Esophagus mucosa (tissue), 1 donor: ENCODE measurements at regions not wholly inside any gene's neighbourhood (a gene's known extent, or its start where the extent isn't known, plus 50 kb on each side); places are given as distances from the start of the nearest gene placed in this dataset.

Experiments used
- ATAC-seq: fragments of 200-7000 bp; cut with Tn5 transposase; one replicate; pipeline ENCODE4 v1.9.1; 2020
- donor health status: DM: yes; HTN: yes; CAD: no.

DNA sequence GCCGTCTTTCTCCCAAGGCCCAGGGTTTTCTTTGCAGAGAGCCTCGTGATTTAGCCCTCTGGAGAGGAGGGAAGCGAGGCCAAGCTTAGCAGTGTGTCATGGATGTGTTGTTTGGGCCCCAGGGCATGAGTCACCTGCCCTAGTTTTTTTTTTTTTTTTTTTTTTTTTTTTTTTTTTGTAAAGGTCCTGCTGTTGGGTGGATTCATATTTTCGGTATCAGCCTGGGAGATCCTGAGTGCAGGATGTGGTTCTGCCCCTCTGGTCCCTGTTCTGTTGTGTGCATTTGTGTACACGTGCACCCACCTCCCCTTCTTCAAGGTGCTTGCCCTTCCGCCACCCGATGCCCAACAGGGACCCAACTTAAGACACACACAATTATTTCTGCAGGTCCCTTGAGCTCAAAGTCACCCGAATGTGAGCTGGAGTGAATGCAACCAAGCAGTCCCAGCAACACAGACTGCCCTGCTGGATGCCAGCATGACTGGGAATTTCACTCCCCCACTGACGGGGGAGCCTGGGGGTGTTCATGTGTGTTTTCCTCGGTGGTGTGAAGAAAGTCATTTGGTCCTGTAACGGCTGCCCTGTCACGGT is 265.8 kb upstream of the TNRC6C start:
- no peak for ATAC-seq

- ATAC-seq: no peak
These were observed 265.2 kb upstream of the TNRC6C start for GRCh38 chr17:77693301-77693700.

DNA sequence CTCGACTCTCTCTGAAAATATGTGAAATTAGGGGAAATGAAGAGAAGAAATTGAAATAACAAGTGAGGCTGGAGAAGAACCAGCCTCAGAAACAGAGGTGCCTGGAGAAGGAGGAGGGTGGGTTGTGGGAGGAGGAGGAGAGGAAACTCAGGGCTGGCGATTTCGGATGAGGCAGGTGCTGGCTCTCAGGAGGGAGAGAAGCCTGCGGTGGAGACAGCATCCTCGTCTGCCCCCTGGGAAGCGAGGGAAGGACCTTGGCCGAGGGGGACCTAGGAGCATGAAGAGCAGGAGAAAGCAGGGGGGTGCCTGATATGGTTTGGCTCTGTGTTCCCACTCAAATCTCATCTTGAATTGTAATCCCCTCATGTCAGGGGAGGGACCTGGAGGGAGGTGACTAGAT is 264.7 kb upstream of the TNRC6C start:
- ATAC-seq: no peak

DNA sequence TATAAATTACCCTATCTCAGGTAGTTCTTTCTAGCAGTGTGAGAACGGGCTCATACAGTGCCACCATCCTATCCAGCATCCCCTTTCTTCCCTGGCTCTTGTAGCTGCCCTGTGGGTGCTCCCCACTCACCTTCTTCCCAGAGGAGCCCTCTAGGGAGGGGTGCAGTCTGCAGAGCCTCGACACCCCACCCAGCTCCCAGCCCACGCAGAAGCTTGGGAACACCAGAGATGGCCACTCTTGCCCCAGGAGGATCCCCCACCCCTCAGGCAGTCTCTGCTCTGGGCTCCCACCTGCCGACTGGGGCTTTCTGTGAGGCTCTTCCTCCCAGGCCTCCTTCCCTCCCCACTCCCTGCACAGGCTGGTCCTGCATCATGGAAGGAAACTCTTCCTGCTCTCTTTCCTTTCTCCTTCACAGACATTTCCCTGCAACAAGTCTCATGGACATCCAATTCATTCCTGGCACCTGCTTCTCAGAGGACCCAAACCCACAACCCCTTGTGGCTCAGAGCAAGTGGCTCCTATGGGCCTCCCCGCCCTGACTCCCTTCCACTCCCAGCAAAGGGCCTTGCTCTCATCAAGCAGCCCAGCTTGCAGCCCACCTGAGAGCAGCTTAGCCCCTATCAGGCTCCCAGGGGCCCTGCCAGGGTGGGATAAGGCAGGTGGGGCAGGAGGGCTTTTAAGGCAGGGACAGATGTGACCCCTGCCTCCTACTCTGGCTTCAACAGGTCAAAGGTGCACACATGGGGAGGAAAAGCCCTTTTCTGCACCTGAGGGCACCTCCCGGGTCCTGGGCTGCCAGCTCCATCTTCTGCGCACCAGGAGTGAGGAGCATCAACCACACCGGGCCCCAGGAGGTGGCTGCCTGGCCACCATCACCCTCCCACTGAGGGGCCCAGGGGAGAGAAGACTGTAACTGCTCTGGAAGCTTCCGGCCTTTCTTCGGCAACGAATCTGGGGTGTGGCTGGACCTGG is 263.8 kb upstream of the TNRC6C start:
- ATAC-seq: no peak

DNA sequence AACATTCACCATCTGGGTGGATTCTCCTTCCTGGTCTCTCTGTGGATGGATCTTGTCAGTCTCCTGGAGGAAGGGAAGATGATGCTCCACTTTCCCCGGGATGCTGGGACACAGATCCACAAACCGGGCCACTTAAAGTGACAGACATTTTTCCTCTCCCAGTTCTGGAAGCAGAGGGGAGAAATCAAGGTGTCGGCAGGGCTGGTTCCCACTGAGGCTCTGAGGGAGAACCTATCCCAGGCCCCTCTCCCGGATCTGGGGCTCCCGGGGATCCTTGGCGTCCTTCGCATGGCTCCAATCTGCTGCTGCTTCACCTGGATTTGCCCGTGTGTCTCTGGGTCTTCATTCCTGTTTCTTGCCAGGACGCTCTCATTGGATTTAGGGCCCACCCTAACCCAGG is 263.1 kb upstream of the TNRC6C start:
- no peak for ATAC-seq

DNA sequence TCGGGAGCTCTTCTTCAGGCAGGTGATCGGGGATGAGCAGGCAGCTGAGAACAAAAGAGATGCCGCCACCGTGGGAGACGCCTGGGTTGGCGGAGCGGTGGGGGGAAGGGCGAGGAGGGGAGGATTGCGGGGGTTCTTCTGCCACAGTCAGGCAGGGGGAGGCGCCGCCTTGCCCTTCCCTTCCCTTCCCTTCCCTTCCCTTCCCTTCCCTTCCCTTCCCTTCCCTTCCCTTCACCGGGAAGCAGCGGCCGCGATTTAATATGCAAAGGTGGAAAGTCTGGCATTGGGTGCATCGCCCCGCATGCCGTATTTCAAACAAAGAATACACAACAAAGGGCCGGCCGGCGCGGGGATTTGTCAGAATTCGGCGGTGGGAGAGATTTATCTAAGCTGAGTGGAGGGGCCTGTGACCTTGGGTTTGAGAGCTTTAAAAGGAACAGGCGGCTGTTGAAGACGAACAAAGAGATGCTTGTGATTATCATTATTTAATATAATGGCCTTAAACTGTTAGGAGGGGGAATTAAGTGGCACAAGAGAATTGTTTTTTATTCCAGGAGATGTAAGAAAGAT is 262.3 kb upstream of the TNRC6C start:
- no peak for ATAC-seq

GRCh38 chr17:77696721-77697460 is 261.6 kb upstream of the TNRC6C start:
- ATAC-seq: no peak

DNA sequence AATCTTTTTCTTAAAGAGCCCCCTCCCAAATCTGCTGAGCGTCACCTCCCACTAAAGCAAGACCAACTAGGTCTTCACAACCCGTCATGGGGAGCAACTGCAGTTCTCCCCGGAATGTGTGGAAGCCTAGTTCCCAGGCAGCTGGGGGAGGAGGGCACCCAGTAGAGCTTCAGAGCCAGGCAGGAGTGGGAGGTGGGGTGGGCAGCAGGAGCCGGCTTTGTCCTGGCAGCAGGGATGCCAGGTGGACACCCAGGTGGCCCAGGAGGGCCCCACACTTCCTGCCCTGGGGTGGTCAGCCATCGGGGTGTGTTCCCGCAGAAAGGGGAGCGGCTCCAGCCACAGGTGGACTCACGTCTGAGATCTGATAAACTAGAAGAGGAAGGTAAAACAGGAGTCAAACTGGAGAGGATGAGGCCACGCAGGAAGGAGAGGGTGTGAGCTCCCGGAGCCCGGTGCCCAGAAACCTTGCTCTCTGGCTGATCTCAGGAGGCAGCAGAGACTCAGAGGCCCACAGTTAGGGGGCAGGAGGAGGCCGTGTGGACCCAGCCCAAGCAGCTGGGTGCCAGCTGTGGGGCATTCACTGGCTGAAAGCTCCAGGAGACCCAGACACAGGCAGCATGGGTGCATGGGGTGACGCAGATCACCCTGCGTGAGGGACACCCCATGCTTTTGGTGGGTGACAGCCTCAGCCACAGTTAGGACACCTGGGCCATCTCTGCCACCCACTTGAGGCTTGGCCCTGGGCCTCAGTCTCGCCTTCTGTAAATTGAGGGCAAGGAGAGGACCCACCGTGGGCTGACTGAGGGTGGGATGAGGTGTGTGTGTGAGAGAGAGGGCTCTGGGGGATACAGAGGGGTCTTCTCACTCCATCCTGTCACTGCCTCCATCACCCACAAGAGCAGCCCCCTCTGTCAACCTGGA is 260.8 kb upstream of the TNRC6C start:
- ATAC-seq: no peak

GRCh38 chr17:77698903-77699623 is 259.4 kb upstream of the TNRC6C start:
- no peak for ATAC-seq

DNA sequence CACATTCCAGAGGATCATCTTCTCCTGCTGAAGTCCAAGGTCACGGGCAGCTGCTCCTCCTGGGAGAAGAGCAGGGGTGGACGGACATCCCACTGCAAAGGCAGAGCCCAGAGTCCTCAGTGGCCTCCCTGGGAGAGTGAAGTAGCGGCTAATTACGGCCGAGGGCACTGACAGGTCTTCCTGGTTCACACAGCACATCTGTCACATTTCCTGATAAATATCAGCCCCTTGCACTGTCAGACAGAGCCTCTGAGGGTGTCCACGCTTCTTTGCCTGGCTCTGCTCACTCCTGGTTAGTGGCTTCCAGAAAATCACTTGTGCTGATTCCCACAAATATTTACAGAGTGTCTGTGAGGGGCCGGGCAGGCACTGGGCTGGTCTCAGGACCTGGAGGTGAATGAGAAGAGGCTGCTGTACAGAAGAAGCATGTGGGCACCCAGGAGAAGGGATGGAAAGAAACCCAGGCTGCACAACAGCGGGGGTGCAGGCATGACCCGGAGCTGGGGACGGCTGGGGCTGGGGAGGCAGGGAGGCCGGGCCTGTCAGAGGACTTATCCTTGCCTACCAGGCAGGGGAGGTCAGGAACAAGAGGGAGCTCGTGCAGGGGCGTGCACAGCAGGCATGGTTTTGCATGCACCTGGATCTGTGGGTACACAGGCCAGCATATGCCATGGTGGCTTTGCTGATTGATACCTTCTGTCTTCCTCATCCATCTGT is 258.2 kb upstream of the TNRC6C start:
- no peak for ATAC-seq

DNA sequence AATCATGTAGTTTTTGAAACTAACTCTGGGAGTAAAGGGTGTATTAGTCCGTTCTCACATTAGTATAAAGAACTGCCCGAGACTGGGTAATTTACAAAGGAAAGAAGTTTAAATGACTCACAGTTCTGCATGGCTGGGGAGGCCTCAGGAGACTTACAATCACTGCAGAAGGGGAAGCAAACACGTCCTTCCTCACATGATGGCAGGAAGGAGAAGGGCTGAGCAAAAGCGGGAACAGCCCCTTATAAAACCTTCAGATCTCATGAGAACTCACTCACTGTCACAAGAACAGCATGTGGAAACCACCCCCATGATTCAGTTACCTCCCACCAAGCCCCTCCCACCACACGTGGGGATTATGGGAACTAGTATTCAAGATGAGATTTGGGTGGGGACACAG is 256.5 kb upstream of the TNRC6C start:
- ATAC-seq: no peak

GRCh38 chr17:77704048-77704815 is 254.3 kb upstream of the TNRC6C start:
- ATAC-seq: no peak

DNA sequence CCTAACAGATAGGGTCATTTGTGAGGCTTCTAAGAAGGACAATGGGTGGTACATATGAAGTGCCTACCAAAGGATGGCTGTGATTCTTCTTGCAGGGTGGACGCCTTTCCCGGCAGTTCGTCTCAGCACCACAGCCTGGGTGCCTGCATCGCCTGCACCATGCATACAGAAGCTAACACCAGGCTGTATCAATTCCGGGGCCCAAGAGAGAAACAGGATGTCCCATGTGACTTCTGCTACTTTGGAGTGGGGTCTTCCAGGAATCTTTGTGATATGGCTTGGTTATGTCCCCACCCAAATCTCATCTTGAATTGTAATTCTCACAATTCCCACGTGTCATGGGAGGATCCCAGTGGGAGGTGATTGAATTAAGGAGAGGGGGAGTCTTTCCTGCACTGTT is 251.6 kb upstream of the TNRC6C start:
- ATAC-seq: no peak

GRCh38 chr17:77707546-77707945 is 251.0 kb upstream of the TNRC6C start:
- no peak for ATAC-seq

DNA sequence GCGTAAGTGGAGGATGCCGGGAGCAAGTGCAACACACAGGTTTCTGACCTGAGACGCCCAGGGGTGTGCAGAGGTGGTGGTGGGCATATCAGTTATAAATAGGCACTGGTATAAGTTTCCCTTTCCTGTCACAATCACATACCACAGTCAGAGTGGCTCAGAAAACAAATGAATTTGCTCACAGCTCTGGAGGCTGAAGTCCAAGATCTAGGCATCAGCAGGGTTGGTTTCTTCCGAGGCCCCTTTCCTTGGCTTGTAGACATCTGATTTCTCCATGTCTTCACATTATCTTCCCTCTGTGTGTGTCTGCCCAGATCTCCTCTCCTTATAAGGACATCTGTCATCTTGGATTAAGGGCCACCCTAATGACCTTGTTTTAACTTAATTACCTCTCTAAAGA is 250.5 kb upstream of the TNRC6C start:
- ATAC-seq: no peak

GRCh38 chr17:77708936-77709335 is 249.6 kb upstream of the TNRC6C start:
- no peak for ATAC-seq

- ATAC-seq: no peak
These were observed 248.9 kb upstream of the TNRC6C start for GRCh38 chr17:77709594-77709993.

DNA sequence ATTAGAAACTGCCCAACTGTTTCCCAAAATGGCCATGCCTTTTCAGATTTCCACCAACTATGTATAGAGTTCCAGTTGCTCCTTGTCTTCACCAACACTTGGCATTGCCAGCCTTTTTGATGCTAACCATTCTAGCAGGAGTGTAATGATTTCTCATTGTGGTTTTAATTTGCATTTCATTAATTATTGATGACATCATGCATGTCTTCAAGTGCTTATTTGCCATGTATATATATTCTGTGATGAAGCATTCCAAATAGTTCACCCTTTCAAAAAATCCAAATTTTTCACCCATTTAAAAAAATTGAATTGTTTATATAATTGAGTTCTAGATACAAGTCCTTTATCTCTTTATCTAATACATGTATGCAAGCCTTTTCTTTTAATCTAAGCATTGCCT is 245.9 kb upstream of the TNRC6C start:
- no peak for ATAC-seq

- no peak for ATAC-seq
These were observed 242.1 kb upstream of the TNRC6C start for GRCh38 chr17:77716289-77716926.
